ENCODE measurements at regions not wholly inside any gene's neighbourhood (a gene's known extent, or its start where the extent isn't known, plus 50 kb on each side); places are given as distances from the start of the nearest gene placed in this dataset.

GRCh38 chr2:82539280-82539621 lies 1919.8 kb downstream of the SUCLG1 start:
- no peak for DNase-seq

- DNase-seq, result no peak
Observed at GRCh38 chr2:82538590-82539279, 1920.3 kb downstream of the SUCLG1 start.

GRCh38 chr2:82528288-82528687 lies 1930.8 kb downstream of the SUCLG1 start:
- DNase-seq, result no peak

- no peak for DNase-seq
Observed at GRCh38 chr2:82527124-82527523, 1932.0 kb downstream of the SUCLG1 start.

GRCh38 chr2:82526277-82526676 lies 1932.8 kb downstream of the SUCLG1 start:
- DNase-seq, result no peak

- DNase-seq, result no peak
Observed at GRCh38 chr2:82525744-82526143, 1933.3 kb downstream of the SUCLG1 start.

- no peak for DNase-seq
Observed at GRCh38 chr2:82524826-82525225, 1934.3 kb downstream of the SUCLG1 start.

GRCh38 chr2:82511894-82512293 lies 1947.2 kb downstream of the SUCLG1 start:
- DNase-seq, result no peak

- no peak for DNase-seq
Observed at GRCh38 chr2:82508702-82509101, 1950.4 kb downstream of the SUCLG1 start.

GRCh38 chr2:82507657-82508056 lies 1951.4 kb downstream of the SUCLG1 start:
- DNase-seq, result no peak

GRCh38 chr2:82501217-82501616 lies 1957.9 kb downstream of the SUCLG1 start:
- DNase-seq, result no peak

- no peak for DNase-seq
Observed at GRCh38 chr2:82498777-82499443, 1960.2 kb downstream of the SUCLG1 start.

- DNase-seq, result no peak
Observed at GRCh38 chr2:82494739-82495138, 1964.3 kb downstream of the SUCLG1 start.

- no peak for DNase-seq
Observed at GRCh38 chr2:82491591-82491990, 1967.5 kb downstream of the SUCLG1 start.

- DNase-seq, result no peak
Observed at GRCh38 chr2:82487354-82487753, 1971.7 kb downstream of the SUCLG1 start.

- DNase-seq, result no peak
Observed at GRCh38 chr2:82485701-82486100, 1973.4 kb downstream of the SUCLG1 start.

GRCh38 chr2:82481207-82481606 lies 1977.9 kb downstream of the SUCLG1 start:
- DNase-seq, result no peak

GRCh38 chr2:82478641-82479040 lies 1980.4 kb downstream of the SUCLG1 start:
- DNase-seq, result no peak

- no peak for DNase-seq
Observed at GRCh38 chr2:82476094-82476493, 1983.0 kb downstream of the SUCLG1 start.

- DNase-seq, result no peak
Observed at GRCh38 chr2:82428251-82428650, 2030.8 kb downstream of the SUCLG1 start.

- no peak for DNase-seq
Observed at GRCh38 chr2:82412021-82412420, 2047.1 kb downstream of the SUCLG1 start.

GRCh38 chr2:82411071-82411470 lies 2048.0 kb downstream of the SUCLG1 start:
- no peak for DNase-seq

GRCh38 chr2:82395531-82395930 lies 2063.5 kb downstream of the SUCLG1 start:
- no peak for DNase-seq

GRCh38 chr2:82391386-82391785 lies 2067.7 kb downstream of the SUCLG1 start:
- DNase-seq, result no peak

- no peak for DNase-seq
Observed at GRCh38 chr2:82355622-82356021, 2051.1 kb upstream of the LRRTM1 start.

Data from fibroblast of skin of right biceps (primary cell).